Tibial artery (tissue), 4 donors: ENCODE measurements at regions not wholly inside any gene's neighbourhood (a gene's known extent, or its start where the extent isn't known, plus 50 kb on each side); places are given as distances from the start of the nearest gene placed in this dataset.

Experiments
- DNase-seq, 2 donors: peaks; one replicate each; pipeline ENCODE4 v3.0.0-alpha.2; 2019
- H3K27ac ChIP-seq, 2 donors: fragments of 200-600 bp; sonication (generic) in 1 of 2; 1 replicate in 1 of 2; 2 replicates in 1 of 2; pipeline ENCODE4 v1.5.1; 2018 to 2019; ENCODE audit warnings: mild to moderate bottlenecking in 1 of 2
- H3K27me3 ChIP-seq, 2 donors: fragments of 200-600 bp; sonication (generic) in 1 of 2; one replicate each; pipeline versions ENCODE4 v1.5.1 to v1.6.0; 2016 to 2019
- H3K36me3 ChIP-seq, 3 donors: fragments of 200-600 bp; sonication (generic) in 2 of 3; one replicate each; pipeline ENCODE4 v1.5.1; 2016 to 2019; ENCODE audit warnings: mild to moderate bottlenecking in 2 of 3
- H3K4me1 ChIP-seq, 4 donors: fragments of 200-600 bp; sonication (generic) in 2 of 4; 1 replicate in 3 of 4; 2 replicates in 1 of 4; pipeline ENCODE4 v1.5.1; 2016 to 2019
- H3K4me3 ChIP-seq, 2 donors: fragments of 200-600 bp; sonication (generic) in 1 of 2; 1 replicate in 1 of 2; 2 replicates in 1 of 2; pipeline ENCODE4 v1.5.1; 2018 to 2019; ENCODE audit warnings: mild to moderate bottlenecking in 2 of 2
- H3K9me3 ChIP-seq, 3 donors: fragments of 200-600 bp; sonication (generic) in 1 of 3; one replicate each; pipeline ENCODE4 v1.5.1; 2016 to 2019
- intact Hi-C: fragments of 100-400 bp; cut with DNase I; formaldehyde crosslinking; loops from one replicate; pipeline ENCODE4 v1.15.0; 2023; ENCODE audit warnings: low total_unique reads
- TF ChIP-seq, protein P1 (sequence below), 2 experiments: fragments of 200-600 bp in 1 of 2; fragments of 450-650 bp in 1 of 2; IDR thresholded peaks; one replicate each; pipeline ENCODE4 v1.5.1; 2017 to 2019; ENCODE audit warnings: antibody characterized with exemption in 2 of 2, mild to moderate bottlenecking in 1 of 2, moderate library complexity in 1 of 2

GRCh38 chr3:157650699-157651098 is 147.5 kb upstream of the VEPH1 start:
- Histone ChIP-seq H3K4me1 (no peaks in the 10 kb centered on the region), H3K9me3 (no peaks in the 10 kb centered on the region), H3K4me3 (no peak overlapping the region), H3K27me3 (no peaks in the 10 kb centered on the region), H3K36me3 (no peaks in the 10 kb centered on the region), H3K27ac (no peak overlapping the region)
- TF ChIP-seq, protein P1, sequence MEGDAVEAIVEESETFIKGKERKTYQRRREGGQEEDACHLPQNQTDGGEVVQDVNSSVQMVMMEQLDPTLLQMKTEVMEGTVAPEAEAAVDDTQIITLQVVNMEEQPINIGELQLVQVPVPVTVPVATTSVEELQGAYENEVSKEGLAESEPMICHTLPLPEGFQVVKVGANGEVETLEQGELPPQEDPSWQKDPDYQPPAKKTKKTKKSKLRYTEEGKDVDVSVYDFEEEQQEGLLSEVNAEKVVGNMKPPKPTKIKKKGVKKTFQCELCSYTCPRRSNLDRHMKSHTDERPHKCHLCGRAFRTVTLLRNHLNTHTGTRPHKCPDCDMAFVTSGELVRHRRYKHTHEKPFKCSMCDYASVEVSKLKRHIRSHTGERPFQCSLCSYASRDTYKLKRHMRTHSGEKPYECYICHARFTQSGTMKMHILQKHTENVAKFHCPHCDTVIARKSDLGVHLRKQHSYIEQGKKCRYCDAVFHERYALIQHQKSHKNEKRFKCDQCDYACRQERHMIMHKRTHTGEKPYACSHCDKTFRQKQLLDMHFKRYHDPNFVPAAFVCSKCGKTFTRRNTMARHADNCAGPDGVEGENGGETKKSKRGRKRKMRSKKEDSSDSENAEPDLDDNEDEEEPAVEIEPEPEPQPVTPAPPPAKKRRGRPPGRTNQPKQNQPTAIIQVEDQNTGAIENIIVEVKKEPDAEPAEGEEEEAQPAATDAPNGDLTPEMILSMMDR (IDR thresholded peaks at IDR 0.05): no peak
- DNase-seq: no peak
- intact Hi-C loops: no loop called here

DNA sequence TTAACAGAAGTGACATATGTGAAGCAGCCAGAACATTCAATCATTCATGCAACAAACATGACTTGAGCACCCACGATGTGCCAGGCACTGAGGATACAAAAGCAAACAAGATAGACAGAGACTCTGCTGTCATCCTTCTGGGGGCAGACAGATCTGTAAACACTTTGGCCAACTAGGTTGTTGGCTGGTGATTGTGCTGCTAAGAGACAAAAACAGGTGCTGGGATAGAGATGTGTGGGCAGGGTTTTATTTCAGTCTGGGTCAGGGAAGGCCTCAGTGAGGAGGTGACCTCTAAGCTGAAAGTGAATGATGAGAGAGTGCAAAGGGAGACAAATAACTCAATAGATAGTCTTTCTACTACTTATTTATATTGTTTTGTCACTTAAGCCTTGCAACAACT is 147.0 kb upstream of the VEPH1 start:
- TF ChIP-seq, protein P1 (IDR thresholded peaks at IDR 0.05): no peak
- Histone ChIP-seq H3K36me3 (no peaks in the 10 kb centered on the region), H3K4me1 (no peaks in the 10 kb centered on the region), H3K9me3 (no peaks in the 10 kb centered on the region), H3K27me3 (no peaks in the 10 kb centered on the region), H3K4me3 (no peak overlapping the region), H3K27ac (no peak overlapping the region)
- intact Hi-C loops: no loop called here
- DNase-seq: no peak

GRCh38 chr3:157649511-157649910 is 146.3 kb upstream of the VEPH1 start:
- intact Hi-C loops: no loop called here
- H3K36me3 ChIP-seq: no peaks in the 10 kb centered on the region
- no peak overlapping the region for H3K27ac ChIP-seq
- no peaks in the 10 kb centered on the region for H3K9me3 ChIP-seq
- H3K4me1 ChIP-seq: no peaks in the 10 kb centered on the region
- H3K27me3 ChIP-seq: no peaks in the 10 kb centered on the region
- TF ChIP-seq, protein P1 (IDR thresholded peaks at IDR 0.05): no peak
- no peak for DNase-seq
- no peak overlapping the region for H3K4me3 ChIP-seq

GRCh38 chr3:157647820-157648219 is 144.6 kb upstream of the VEPH1 start:
- TF ChIP-seq, protein P1 (IDR thresholded peaks at IDR 0.05): no peak
- H3K9me3 ChIP-seq: no peaks in the 10 kb centered on the region
- H3K36me3 ChIP-seq: no peaks in the 10 kb centered on the region
- H3K4me1 ChIP-seq: no peaks in the 10 kb centered on the region
- DNase-seq: no peak
- no peak overlapping the region for H3K27ac ChIP-seq
- H3K27me3 ChIP-seq: no peaks in the 10 kb centered on the region
- intact Hi-C loops: no loop called here
- no peak overlapping the region for H3K4me3 ChIP-seq

DNA sequence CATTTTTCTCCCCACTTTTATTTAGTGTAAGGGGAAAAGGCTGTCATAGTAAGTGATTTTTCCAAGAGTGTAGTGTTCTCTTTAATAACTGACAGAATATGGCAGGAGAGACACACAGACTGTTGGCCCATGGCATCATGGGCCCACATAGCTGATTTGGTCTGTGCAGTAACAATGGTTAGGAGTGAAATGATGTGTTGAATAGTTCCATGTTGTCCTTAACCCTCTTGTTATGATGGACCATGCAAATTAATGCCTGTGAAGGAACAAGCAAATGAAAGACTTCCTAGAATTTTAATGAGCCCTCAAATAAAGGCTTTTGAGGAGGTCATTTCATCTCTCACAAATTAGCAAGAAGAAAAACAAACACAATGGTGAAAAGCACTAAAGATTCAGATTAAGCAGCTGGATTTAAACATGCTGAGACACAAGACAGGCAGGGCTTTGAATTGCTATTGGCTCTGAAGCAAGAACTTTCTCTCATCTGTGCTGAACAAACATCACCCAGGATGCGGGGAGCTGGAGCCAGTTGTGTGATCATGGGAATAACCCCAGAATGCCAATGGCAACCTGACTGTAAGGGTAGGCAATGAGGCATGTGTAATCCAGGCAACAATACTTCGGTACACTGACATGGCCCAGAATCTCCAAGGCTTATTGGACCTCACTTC is 136.7 kb upstream of the VEPH1 start:
- Histone ChIP-seq H3K4me3 (no peak overlapping the region), H3K4me1 (no peaks in the 10 kb centered on the region), H3K27me3 (no peaks in the 10 kb centered on the region), H3K27ac (no peak overlapping the region), H3K36me3 (no peaks in the 10 kb centered on the region), H3K9me3 (peaks cover 0 to 15% (median 0%) of the 10 kb centered on the region in 3 donors)
- TF ChIP-seq, protein P1 (IDR thresholded peaks at IDR 0.05): no peak
- intact Hi-C loops: no loop called here
- no peak for DNase-seq

- no peak overlapping the region for H3K4me3 ChIP-seq
- intact Hi-C loops: no loop called here
- H3K36me3 ChIP-seq: no peaks in the 10 kb centered on the region
- no peaks in the 10 kb centered on the region for H3K27me3 ChIP-seq
- H3K27ac ChIP-seq: no peak overlapping the region
- TF ChIP-seq, protein P1 (IDR thresholded peaks at IDR 0.05): no peak
- peaks cover 0 to 15% (median 0%) of the 10 kb centered on the region in 3 donors for H3K9me3 ChIP-seq
- peaks cover 0 to 10% (median 0%) of the 10 kb centered on the region in 4 donors for H3K4me1 ChIP-seq
- DNase-seq: no peak
Observed at GRCh38 chr3:157637866-157638265, 134.7 kb upstream of the VEPH1 start.
